ENCODE measurements at regions not wholly inside any gene's neighbourhood (a gene's known extent, or its start where the extent isn't known, plus 50 kb on each side); places are given as distances from the start of the nearest gene placed in this dataset.

DNA sequence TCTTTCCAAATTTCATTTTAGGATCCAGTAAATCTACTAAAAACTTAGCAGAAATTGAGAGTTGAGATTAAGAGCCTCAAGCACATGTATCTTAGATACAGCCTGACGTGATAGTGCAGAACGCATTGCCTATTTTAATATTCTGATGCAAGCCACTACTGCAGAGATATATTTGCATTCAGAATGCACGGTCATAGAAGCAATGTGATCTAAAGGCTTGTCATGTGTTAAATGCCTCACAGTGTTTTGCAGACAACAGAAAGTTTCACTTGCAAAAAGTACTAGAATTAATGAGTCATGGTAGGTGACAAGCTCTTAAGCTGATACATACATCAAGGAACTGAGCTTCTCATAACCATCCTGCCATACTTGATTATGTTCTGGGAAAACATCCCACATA lies 886.7 kb upstream of the CHAC2 start:
- no peak overlapping the region for H3K4me3 ChIP-seq (ENCODE audit: low read depth, low read length)
- TF ChIP-seq, protein P1, sequence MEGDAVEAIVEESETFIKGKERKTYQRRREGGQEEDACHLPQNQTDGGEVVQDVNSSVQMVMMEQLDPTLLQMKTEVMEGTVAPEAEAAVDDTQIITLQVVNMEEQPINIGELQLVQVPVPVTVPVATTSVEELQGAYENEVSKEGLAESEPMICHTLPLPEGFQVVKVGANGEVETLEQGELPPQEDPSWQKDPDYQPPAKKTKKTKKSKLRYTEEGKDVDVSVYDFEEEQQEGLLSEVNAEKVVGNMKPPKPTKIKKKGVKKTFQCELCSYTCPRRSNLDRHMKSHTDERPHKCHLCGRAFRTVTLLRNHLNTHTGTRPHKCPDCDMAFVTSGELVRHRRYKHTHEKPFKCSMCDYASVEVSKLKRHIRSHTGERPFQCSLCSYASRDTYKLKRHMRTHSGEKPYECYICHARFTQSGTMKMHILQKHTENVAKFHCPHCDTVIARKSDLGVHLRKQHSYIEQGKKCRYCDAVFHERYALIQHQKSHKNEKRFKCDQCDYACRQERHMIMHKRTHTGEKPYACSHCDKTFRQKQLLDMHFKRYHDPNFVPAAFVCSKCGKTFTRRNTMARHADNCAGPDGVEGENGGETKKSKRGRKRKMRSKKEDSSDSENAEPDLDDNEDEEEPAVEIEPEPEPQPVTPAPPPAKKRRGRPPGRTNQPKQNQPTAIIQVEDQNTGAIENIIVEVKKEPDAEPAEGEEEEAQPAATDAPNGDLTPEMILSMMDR (IDR thresholded peaks at IDR 0.05; ENCODE audit: borderline replicate concordance, insufficient read depth, low read depth, low read length) = no peak

DNA sequence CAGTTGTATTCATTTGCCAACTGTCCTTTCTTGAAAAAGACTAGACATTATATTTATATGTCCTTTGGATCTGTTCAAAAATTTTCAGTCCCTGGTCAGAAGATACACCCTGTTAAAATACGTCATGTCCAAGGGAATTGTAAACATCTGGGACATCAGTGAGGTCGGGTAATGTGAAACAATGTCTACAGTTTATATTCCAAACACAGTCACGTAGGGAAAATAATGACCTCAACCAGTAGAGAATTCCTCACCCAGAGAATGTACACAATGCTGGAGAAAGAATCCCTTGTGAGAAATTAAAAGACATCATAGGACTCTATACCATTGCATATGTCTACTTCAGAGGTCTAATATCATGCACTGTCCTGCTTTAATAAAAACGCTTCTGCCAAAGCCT lies 888.0 kb upstream of the CHAC2 start:
- H3K4me3 ChIP-seq (ENCODE audit: low read depth, low read length) = no peak overlapping the region
- TF ChIP-seq, protein P1 (IDR thresholded peaks at IDR 0.05; ENCODE audit: borderline replicate concordance, insufficient read depth, low read depth, low read length) = no peak

DNA sequence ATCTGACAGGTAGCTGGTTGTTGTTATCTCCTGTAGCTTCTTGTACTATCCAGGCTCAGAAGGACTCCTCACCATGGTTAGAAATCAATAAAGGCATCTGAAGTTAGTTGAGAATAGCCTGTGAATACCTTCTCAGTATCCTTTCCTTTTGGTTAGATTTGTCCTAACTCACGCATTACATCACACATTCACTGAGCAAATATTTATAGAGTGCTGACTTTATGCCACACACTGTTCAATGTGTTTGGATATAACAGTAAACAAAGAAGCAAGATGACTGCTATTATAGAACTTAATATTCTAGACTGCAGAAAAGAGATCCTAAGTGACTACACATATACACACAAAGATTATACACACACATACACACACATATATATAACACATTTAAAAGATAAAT lies 889.9 kb upstream of the CHAC2 start:
- TF ChIP-seq, protein P1 (IDR thresholded peaks at IDR 0.05; ENCODE audit: borderline replicate concordance, insufficient read depth, low read depth, low read length) = no peak
- no peak overlapping the region for H3K4me3 ChIP-seq (ENCODE audit: low read depth, low read length)

DNA sequence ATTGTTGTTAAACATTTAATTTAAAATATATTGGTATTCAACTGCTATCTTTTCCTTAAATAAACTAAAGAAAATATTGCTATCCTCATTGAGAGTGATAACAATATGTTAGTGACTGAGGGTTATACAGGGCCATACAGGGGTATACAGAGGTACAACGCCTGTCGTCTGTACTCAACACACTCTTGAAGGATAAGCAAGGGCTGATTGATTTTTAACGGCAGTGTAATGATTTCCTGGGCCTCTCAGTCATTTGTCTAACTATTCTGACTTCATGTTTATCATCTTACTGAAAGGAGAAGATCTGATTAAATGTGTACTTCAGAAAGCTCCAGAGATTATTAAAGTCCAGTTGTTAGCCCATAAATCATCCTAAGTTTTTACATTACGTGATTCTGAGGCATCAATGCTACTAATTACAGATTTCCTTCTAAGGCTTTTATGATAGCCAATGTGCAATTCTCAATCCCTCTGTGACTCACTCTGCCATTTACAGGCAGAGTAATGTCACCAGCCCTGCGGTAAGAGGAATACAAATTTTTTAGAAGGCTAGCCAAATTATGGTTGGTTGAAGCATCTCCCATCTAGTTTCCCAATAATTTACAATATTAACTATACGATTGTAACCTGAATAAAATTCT lies 893.0 kb upstream of the CHAC2 start:
- no peak overlapping the region for H3K4me3 ChIP-seq (ENCODE audit: low read depth, low read length)
- TF ChIP-seq, protein P1 (IDR thresholded peaks at IDR 0.05; ENCODE audit: borderline replicate concordance, insufficient read depth, low read depth, low read length) = no peak

DNA sequence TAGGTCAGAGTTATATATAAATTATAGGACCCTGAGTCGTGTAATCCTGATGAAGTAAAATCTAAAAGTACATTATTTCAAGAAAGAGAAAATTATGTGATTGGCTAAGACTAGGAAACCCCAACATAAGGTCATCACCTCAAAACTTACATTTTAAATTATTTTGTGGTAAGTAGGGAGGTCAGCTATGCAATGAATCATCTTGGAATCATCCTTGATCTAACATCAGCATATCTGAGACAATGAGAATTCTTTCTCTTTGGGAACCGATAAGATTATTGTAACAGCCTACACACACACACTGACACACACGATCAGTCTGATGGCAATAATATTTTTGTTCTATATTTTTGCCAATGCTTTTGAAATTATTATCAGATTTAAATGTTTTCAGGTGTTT lies 904.8 kb upstream of the CHAC2 start:
- no peak overlapping the region for H3K4me3 ChIP-seq (ENCODE audit: low read depth, low read length)
- TF ChIP-seq, protein P1 (IDR thresholded peaks at IDR 0.05; ENCODE audit: borderline replicate concordance, insufficient read depth, low read depth, low read length) = no peak

DNA sequence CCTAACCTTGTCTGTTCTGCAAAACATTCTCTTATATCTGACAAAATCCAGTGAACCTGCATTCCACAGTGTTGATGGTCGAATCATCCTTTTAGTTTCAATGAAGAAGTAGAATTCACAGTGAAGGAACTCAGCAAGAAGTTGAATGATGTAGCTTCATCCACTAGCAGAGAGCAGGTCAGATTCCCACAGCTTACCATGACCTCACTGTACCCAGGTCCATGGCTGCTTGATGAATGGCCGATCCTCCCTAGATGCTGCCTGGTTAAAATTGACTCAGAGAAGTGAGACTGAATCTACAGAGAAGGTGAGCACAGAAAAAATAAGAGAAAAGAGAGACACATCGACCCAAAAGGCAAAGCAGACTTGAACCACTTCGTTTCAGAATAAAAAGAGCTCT lies 906.0 kb upstream of the CHAC2 start:
- H3K4me3 ChIP-seq (ENCODE audit: low read depth, low read length) = no peak overlapping the region
- TF ChIP-seq, protein P1 (IDR thresholded peaks at IDR 0.05; ENCODE audit: borderline replicate concordance, insufficient read depth, low read depth, low read length) = no peak

DNA sequence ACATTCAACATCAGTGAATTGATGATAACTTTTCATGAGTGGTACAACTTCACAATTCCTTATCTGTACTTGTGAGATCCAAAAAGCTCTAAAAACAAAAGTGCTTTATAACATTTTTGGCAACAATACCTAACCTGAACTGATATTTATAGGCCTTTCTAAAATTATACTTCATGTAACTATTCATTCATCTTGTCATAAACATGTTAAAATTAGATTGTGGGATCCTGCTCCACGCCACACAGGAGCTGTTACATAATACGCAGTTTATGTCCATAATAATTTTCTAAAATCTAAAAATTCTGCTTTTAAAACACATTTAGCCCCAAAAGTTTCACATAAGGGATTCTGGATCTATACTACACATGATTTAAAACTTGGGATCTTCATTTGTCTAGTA lies 908.5 kb upstream of the CHAC2 start:
- TF ChIP-seq, protein P1 (IDR thresholded peaks at IDR 0.05; ENCODE audit: borderline replicate concordance, insufficient read depth, low read depth, low read length) = no peak

More for the DNA sequence above, 908.5 kb upstream of the CHAC2 start:
- no peak overlapping the region for H3K4me3 ChIP-seq (ENCODE audit: low read depth, low read length)
